H1 (cell line): ENCODE measurements at regions not wholly inside any gene's neighbourhood (a gene's known extent, or its start where the extent isn't known, plus 50 kb on each side); places are given as distances from the start of the nearest gene placed in this dataset.

Source experiments
- CEBPB ChIP-seq: IDR thresholded peaks from 2 replicates; pipeline ENCODE4 v1.6.1; 2012; ENCODE audit warnings: low read depth, low read length
- EP300 ChIP-seq, 2 experiments: IDR thresholded peaks; 1 replicate in 1 of 2; 2 replicates in 1 of 2; pipeline ENCODE4 v1.6.1; 2011 to 2012; ENCODE audit warnings: low read depth in 2 of 2, low read length in 2 of 2, mild to moderate bottlenecking in 2 of 2, borderline replicate concordance in 1 of 2, inconsistent platforms in 1 of 2, moderate library complexity in 1 of 2
- HDAC2 ChIP-seq, 2 experiments: fragments of 300-600 bp in 1 of 2; sonication (generic) in 1 of 2; IDR thresholded peaks; 2 replicates each; pipeline ENCODE4 v1.6.1; 2011 to 2012; ENCODE audit warnings: low read depth in 2 of 2, low read length in 2 of 2, mild to moderate bottlenecking in 2 of 2, moderate library complexity in 2 of 2, borderline replicate concordance in 1 of 2, inconsistent platforms in 1 of 2
- PHF8 ChIP-seq: fragments of 200-600 bp; sonication (generic); conservative IDR thresholded peaks from 2 replicates; pipeline ENCODE4 v1.7.1; 2012; ENCODE audit warnings: low read depth, mild to moderate bottlenecking, inconsistent platforms, low read length, moderate library complexity
- POLR2AphosphoS5 ChIP-seq: IDR thresholded peaks from 2 replicates; pipeline ENCODE4 v1.6.1; 2011; ENCODE audit warnings: low read depth, low read length
- SUZ12 ChIP-seq: fragments of 200-600 bp; sonication (generic); IDR thresholded peaks from 2 replicates; pipeline ENCODE4 v1.6.1; 2012; ENCODE audit warnings: mild to moderate bottlenecking, inconsistent platforms, low read length, moderate library complexity, mixed read lengths
- TAF1 ChIP-seq: IDR thresholded peaks from 2 replicates; pipeline ENCODE4 v1.6.1; 2011; ENCODE audit warnings: mild to moderate bottlenecking, low read depth, low read length
- TF ChIP-seq, protein P1 (sequence below): IDR thresholded peaks from 2 replicates; pipeline ENCODE4 v1.6.1; 2011; ENCODE audit warnings: low read depth, mild to moderate bottlenecking, low read length; ENCODE audit not compliant: insufficient read depth

DNA sequence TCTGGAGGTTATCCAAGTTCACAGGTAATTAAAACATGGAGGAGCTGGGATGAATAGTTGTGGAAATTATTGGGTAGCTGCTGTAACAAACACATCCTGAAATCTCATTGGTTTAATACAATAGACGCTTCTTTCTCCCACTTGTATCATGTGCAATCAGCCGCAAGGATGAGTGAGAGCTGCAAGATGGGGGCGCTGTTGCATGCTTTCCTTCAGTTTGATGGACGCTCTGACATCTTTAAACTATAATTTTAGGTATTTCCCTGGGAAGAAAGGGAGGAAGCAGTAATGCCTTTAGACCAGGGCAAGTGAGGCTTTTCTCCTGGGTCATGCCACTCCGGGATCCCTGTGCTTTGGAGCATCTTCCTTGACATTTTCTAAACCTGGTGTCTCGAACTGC lies 178.7 kb downstream of the PAWR start:
- TF ChIP-seq TAF1 (no peak), PHF8 (no peak), EP300 (IDR thresholded peaks at IDR 0.05; ENCODE audit: borderline replicate concordance in 1 of 2, low read depth in 2 of 2, low read length in 2 of 2) (no peak), HDAC2 (IDR thresholded peaks at IDR 0.05; ENCODE audit: borderline replicate concordance in 1 of 2, low read depth in 2 of 2, low read length in 2 of 2) (no peak), CEBPB (no peak), POLR2AphosphoS5 (no peak), SUZ12 (no peak)
- TF ChIP-seq, protein P1, sequence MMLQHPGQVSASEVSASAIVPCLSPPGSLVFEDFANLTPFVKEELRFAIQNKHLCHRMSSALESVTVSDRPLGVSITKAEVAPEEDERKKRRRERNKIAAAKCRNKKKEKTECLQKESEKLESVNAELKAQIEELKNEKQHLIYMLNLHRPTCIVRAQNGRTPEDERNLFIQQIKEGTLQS = no peak
